SK-N-SH treated with all-trans-retinoic acid at 6 μM for 48 hours (cell line): ENCODE measurements at regions not wholly inside any gene's neighbourhood (a gene's known extent, or its start where the extent isn't known, plus 50 kb on each side); places are given as distances from the start of the nearest gene placed in this dataset.

Source experiments
- ATAC-seq: fragments of 200-7000 bp; cut with Tn5 transposase; 3 replicates; pipeline ENCODE4 v1.9.1; 2020; ENCODE audit warnings: mild to moderate bottlenecking, moderate library complexity
- ARNTL ChIP-seq: fragments of 450-650 bp; formaldehyde crosslinking; IDR thresholded peaks from 2 replicates; pipeline ENCODE4 v1.5.0; 2020; ENCODE audit warnings: low read depth, mild to moderate bottlenecking, moderate library complexity, borderline replicate concordance
- BACH2 ChIP-seq: fragments of 250-450 bp; sonication (Bioruptor Pico); IDR thresholded peaks from 2 replicates; pipeline ENCODE4 v1.9.0; 2021; ENCODE audit warnings: mild to moderate bottlenecking, borderline replicate concordance
- CREB5 ChIP-seq: fragments of 250-450 bp; sonication (Bioruptor Pico); IDR thresholded peaks from 2 replicates; pipeline ENCODE4 v1.5.1; 2020; ENCODE audit warnings: low read depth, mild to moderate bottlenecking, moderate library complexity
- CSDC2 ChIP-seq: fragments of 250-450 bp; sonication (Bioruptor Pico); IDR thresholded peaks from 2 replicates; pipeline ENCODE4 v1.5.0; 2020; ENCODE audit warnings: mild to moderate bottlenecking, moderate library complexity
- CSRNP3 ChIP-seq: fragments of 250-450 bp; sonication (Bioruptor Pico); IDR thresholded peaks from 2 replicates; pipeline ENCODE4 v1.5.1; 2021; ENCODE audit warnings: mild to moderate bottlenecking, moderate library complexity
- ISL1 ChIP-seq: fragments of 250-450 bp; sonication (Bioruptor Pico); IDR thresholded peaks from 2 replicates; pipeline ENCODE4 v2.1.2; 2022; ENCODE audit warnings: mild to moderate bottlenecking, moderate library complexity
- OSR1 ChIP-seq: fragments of 250-450 bp; sonication (Bioruptor Pico); IDR thresholded peaks from 2 replicates; pipeline ENCODE4 v1.8.0; 2022; ENCODE audit warnings: moderate library complexity, mild to moderate bottlenecking, inconsistent platforms
- PATZ1 ChIP-seq: fragments of 250-450 bp; sonication (Bioruptor Pico); IDR thresholded peaks from 2 replicates; pipeline ENCODE4 v1.8.0; 2020; ENCODE audit warnings: mild to moderate bottlenecking, moderate library complexity, borderline replicate concordance
- POU6F1 ChIP-seq: fragments of 250-450 bp; sonication (Bioruptor Pico); IDR thresholded peaks from 2 replicates; pipeline ENCODE4 v1.8.0; 2021; ENCODE audit warnings: low read depth, mild to moderate bottlenecking, moderate library complexity, borderline replicate concordance
- PPARA ChIP-seq: fragments of 250-450 bp; sonication (Bioruptor Pico); IDR thresholded peaks from 2 replicates; pipeline ENCODE4 v1.5.0; 2020; ENCODE audit warnings: mild to moderate bottlenecking, borderline replicate concordance
- RARB ChIP-seq: fragments of 250-450 bp; sonication (Bioruptor Pico); IDR thresholded peaks from 2 replicates; pipeline ENCODE4 v1.8.0; 2021; ENCODE audit warnings: mild to moderate bottlenecking, moderate library complexity
- SNAI2 ChIP-seq: fragments of 250-450 bp; sonication (Bioruptor Pico); IDR thresholded peaks from 2 replicates; pipeline ENCODE4 v1.5.0; 2020; ENCODE audit warnings: mild to moderate bottlenecking, moderate library complexity
- TCF4 ChIP-seq: fragments of 250-450 bp; sonication (Bioruptor Pico); IDR thresholded peaks from 2 replicates; pipeline ENCODE4 v1.8.0; 2021; ENCODE audit warnings: mild to moderate bottlenecking, moderate library complexity, borderline replicate concordance
- TOX ChIP-seq: fragments of 250-450 bp; sonication (Bioruptor Pico); IDR thresholded peaks from 2 replicates; pipeline ENCODE4 v1.8.0; 2021; ENCODE audit warnings: mild to moderate bottlenecking, moderate library complexity, borderline replicate concordance
- TSHZ2 ChIP-seq: fragments of 250-450 bp; sonication (Bioruptor Pico); IDR thresholded peaks from 2 replicates; pipeline ENCODE4 v1.5.0; 2020; ENCODE audit warnings: mild to moderate bottlenecking, moderate library complexity
- ZC3H10 ChIP-seq: fragments of 250-450 bp; sonication (Bioruptor Pico); IDR thresholded peaks from 2 replicates; pipeline ENCODE4 v1.5.1; 2021; ENCODE audit warnings: mild to moderate bottlenecking, moderate library complexity
- ZFP30 ChIP-seq: fragments of 450-650 bp; formaldehyde crosslinking; IDR thresholded peaks from 2 replicates; pipeline ENCODE4 v1.5.0; 2022; ENCODE audit warnings: mild to moderate bottlenecking, moderate library complexity
- ZNF70 ChIP-seq: fragments of 450-650 bp; formaldehyde crosslinking; IDR thresholded peaks from 2 replicates; pipeline ENCODE4 v1.5.0; 2020; ENCODE audit warnings: mild to moderate bottlenecking, moderate library complexity

GRCh38 chr4:181431661-181432060 lies 811.5 kb upstream of the TENM3 start (continued):
- TF ChIP-seq PATZ1 (CRISPR knock-in tag) (no peak), CSDC2 (CRISPR knock-in tag) (no peak)

- TF ChIP-seq PPARA (CRISPR knock-in tag), result no peak
- TF ChIP-seq ZC3H10 (CRISPR knock-in tag), result no peak
- TF ChIP-seq ARNTL (CRISPR knock-in tag), result no peak
- TF ChIP-seq CREB5 (CRISPR knock-in tag), result no peak
- TF ChIP-seq BACH2, result no peak
- TF ChIP-seq POU6F1 (CRISPR knock-in tag), result no peak
- no peak for TF ChIP-seq TOX
- no peak for TF ChIP-seq CSRNP3
- no peak for TF ChIP-seq SNAI2
- no peak for TF ChIP-seq CSDC2 (CRISPR knock-in tag)
- TF ChIP-seq ISL1 (CRISPR knock-in tag), result no peak
- TF ChIP-seq, all 23 proteins: peak for 0
- no peak for ATAC-seq
Observed at GRCh38 chr4:181432335-181432734, 810.9 kb upstream of the TENM3 start.

GRCh38 chr4:181437895-181438294 lies 805.3 kb upstream of the TENM3 start:
- TF ChIP-seq TSHZ2 (CRISPR knock-in tag), result no peak
- TF ChIP-seq ZC3H10 (CRISPR knock-in tag), result no peak
- TF ChIP-seq CSRNP3, result no peak
- no peak for TF ChIP-seq ARNTL (CRISPR knock-in tag)
- no peak for TF ChIP-seq ZFP30 (CRISPR knock-in tag)
- TF ChIP-seq OSR1 (CRISPR knock-in tag), result no peak
- no peak for TF ChIP-seq PPARA (CRISPR knock-in tag)
- TF ChIP-seq ZNF70 (CRISPR knock-in tag), result no peak
- no peak for TF ChIP-seq CSDC2 (CRISPR knock-in tag)
- TF ChIP-seq RARB, result no peak
- TF ChIP-seq POU6F1 (CRISPR knock-in tag), result no peak
- TF ChIP-seq TCF4 (CRISPR knock-in tag), result no peak
- ATAC-seq, result no peak
